Gastrocnemius medialis (tissue), 4 donors: ENCODE measurements at regions not wholly inside any gene's neighbourhood (a gene's known extent, or its start where the extent isn't known, plus 50 kb on each side); places are given as distances from the start of the nearest gene placed in this dataset.
"Not testable (repeated sequence)": the region's sequence is repeated elsewhere in the genome, so short reads cannot be mapped to it uniquely, and the experiment has no call there.

Experiments
- ATAC-seq, 2 donors: fragments of 150-250 bp; one replicate each; pipeline ENCODE4 v1.9.1; 2016
- DNase-seq, 2 donors: peaks; one replicate each; pipeline ENCODE4 v3.0.0-alpha.2; 2019
- H3K27ac ChIP-seq, 4 donors: fragments of 200-600 bp; sonication (generic); 1 replicate in 1 of 4; 2 replicates in 3 of 4; pipeline ENCODE4 v1.5.1; 2016 to 2018; ENCODE audit warnings: mild to moderate bottlenecking in 2 of 4, moderate library complexity in 1 of 4
- H3K27me3 ChIP-seq, 3 donors: fragments of 200-600 bp; sonication (generic) in 2 of 3; 1 replicate in 1 of 3; 2 replicates in 2 of 3; pipeline versions ENCODE4 v1.5.1 to v1.6.0; 2016 to 2019; ENCODE audit warnings: mild to moderate bottlenecking in 1 of 3, moderate library complexity in 1 of 3
- H3K36me3 ChIP-seq, 2 donors: fragments of 200-600 bp; sonication (generic) in 1 of 2; one replicate each; pipeline ENCODE4 v1.5.1; 2017 to 2018
- H3K4me1 ChIP-seq, 2 donors: fragments of 200-600 bp; sonication (generic) in 1 of 2; one replicate each; pipeline ENCODE4 v1.5.1; 2016 to 2017; ENCODE audit warnings: mild to moderate bottlenecking in 2 of 2
- H3K4me3 ChIP-seq, 4 donors: fragments of 200-600 bp; sonication (generic) in 3 of 4; 1 replicate in 1 of 4; 2 replicates in 3 of 4; pipeline ENCODE4 v1.5.1; 2016 to 2019; ENCODE audit warnings: mild to moderate bottlenecking in 2 of 4
- H3K9me3 ChIP-seq, 3 donors: fragments of 200-600 bp; sonication (generic) in 2 of 3; 1 replicate in 1 of 3; 2 replicates in 2 of 3; pipeline ENCODE4 v1.5.1; 2016 to 2019
- CTCF ChIP-seq, 5 experiments: fragments of 450-650 bp in 3 of 5; fragments of 200-600 bp in 2 of 5; sonication (generic) in 2 of 5; IDR thresholded peaks in 4 of 5; conservative IDR thresholded peaks in 1 of 5; 1 replicate in 4 of 5; 2 replicates in 1 of 5; pipeline ENCODE4 v1.5.1; 2016 to 2019; ENCODE audit warnings: antibody characterized with exemption in 5 of 5, mild to moderate bottlenecking in 3 of 5, moderate library complexity in 3 of 5
- POLR2A ChIP-seq, 2 donors: fragments of 450-650 bp; IDR thresholded peaks; one replicate each; pipeline ENCODE4 v1.6.1; 2017; ENCODE audit warnings: antibody characterized with exemption in 2 of 2, mild to moderate bottlenecking in 2 of 2, moderate library complexity in 2 of 2
- in situ Hi-C, 4 donors: fragments of 200-750 bp; cut with MboI; loops; one replicate each; pipeline versions ENCODE4 v1.15.0 to v1.8.0; 2017; ENCODE audit warnings: low sequenced_read_pairs in 4 of 4
- intact Hi-C: fragments of 100-400 bp; cut with DNase I; formaldehyde crosslinking; loops from one replicate; pipeline ENCODE4 v1.15.1; 2023; ENCODE audit warnings: low total_unique reads

- intact Hi-C loops, DNase-seq, H3K36me3 ChIP-seq, H3K9me3 ChIP-seq, H3K4me3 ChIP-seq, H3K27ac ChIP-seq, H3K27me3 ChIP-seq, ATAC-seq, H3K4me1 ChIP-seq, in situ Hi-C loops: not testable (repeated sequence)
Observed at GRCh38 chr4:189566900-189567299, 373.8 kb upstream of the FRG1 start.

- H3K36me3 ChIP-seq, H3K27me3 ChIP-seq, H3K4me1 ChIP-seq, DNase-seq, in situ Hi-C loops, intact Hi-C loops, H3K27ac ChIP-seq, H3K4me3 ChIP-seq, H3K9me3 ChIP-seq: not testable (repeated sequence)
- ATAC-seq: peak in 1 of 2 donors; percentile 60
Observed at GRCh38 chr4:189579645-189580044, 361.0 kb upstream of the FRG1 start.

- H3K27me3 ChIP-seq, H3K9me3 ChIP-seq, in situ Hi-C loops, H3K4me3 ChIP-seq, H3K27ac ChIP-seq, intact Hi-C loops, DNase-seq, ATAC-seq, H3K4me1 ChIP-seq, H3K36me3 ChIP-seq: not testable (repeated sequence)
Observed at GRCh38 chr4:189586908-189587632, 353.6 kb upstream of the FRG1 start.

GRCh38 chr4:189589201-189589600 lies 351.5 kb upstream of the FRG1 start:
- intact Hi-C loops, H3K4me1 ChIP-seq: not testable (repeated sequence)

GRCh38 chr4:189592890-189593289 lies 347.8 kb upstream of the FRG1 start:
- ATAC-seq (peak in 1 of 2 donors; percentile 90), DNase-seq (no peak)
- in situ Hi-C loops (no loop called here), intact Hi-C loops (no loop called here)
- no peaks in the 10 kb centered on the region for H3K9me3 ChIP-seq
- H3K4me3 ChIP-seq: no peak overlapping the region
- H3K27ac ChIP-seq: peak overlapping the region in 1 of 4 donors; percentile 30
- H3K4me1 ChIP-seq: no peaks in the 10 kb centered on the region
- TF ChIP-seq POLR2A (IDR thresholded peaks at IDR 0.05): no peak
- TF ChIP-seq CTCF (IDR thresholded peaks at IDR 0.05 in 4 of 5, conservative IDR thresholded peaks at IDR 0.05 in 1 of 5): no peak
- no peaks in the 10 kb centered on the region for H3K27me3 ChIP-seq
- H3K36me3 ChIP-seq: no peaks in the 10 kb centered on the region

More at GRCh38 chr4:189589201-189589600, 351.5 kb upstream of the FRG1 start:
- H3K36me3 ChIP-seq, H3K27ac ChIP-seq, H3K4me3 ChIP-seq, H3K27me3 ChIP-seq, in situ Hi-C loops, H3K9me3 ChIP-seq, DNase-seq, ATAC-seq: not testable (repeated sequence)

GRCh38 chr4:189597341-189597740 lies 343.3 kb upstream of the FRG1 start:
- Histone ChIP-seq H3K9me3 (no peaks in the 10 kb centered on the region), H3K27me3 (no peaks in the 10 kb centered on the region), H3K4me3 (no peak overlapping the region), H3K36me3 (no peaks in the 10 kb centered on the region), H3K27ac (no peak overlapping the region), H3K4me1 (no peaks in the 10 kb centered on the region)
- DNase-seq (no peak), ATAC-seq (no peak)
- TF ChIP-seq POLR2A (IDR thresholded peaks at IDR 0.05) (no peak), CTCF (IDR thresholded peaks at IDR 0.05 in 4 of 5, conservative IDR thresholded peaks at IDR 0.05 in 1 of 5) (no peak)
- intact Hi-C loops (no loop called here), in situ Hi-C loops (no loop called here)

GRCh38 chr4:189600264-189600663 lies 340.4 kb upstream of the FRG1 start:
- TF ChIP-seq POLR2A (IDR thresholded peaks at IDR 0.05): no peak
- TF ChIP-seq CTCF (IDR thresholded peaks at IDR 0.05 in 4 of 5, conservative IDR thresholded peaks at IDR 0.05 in 1 of 5): no peak
- in situ Hi-C loops (no loop called here), intact Hi-C loops (no loop called here)
- Histone ChIP-seq H3K36me3 (no peaks in the 10 kb centered on the region), H3K27ac (no peak overlapping the region), H3K4me3 (no peak overlapping the region), H3K9me3 (no peaks in the 10 kb centered on the region), H3K4me1 (no peaks in the 10 kb centered on the region), H3K27me3 (no peaks in the 10 kb centered on the region)
- no peak for ATAC-seq
- no peak for DNase-seq
